Naive thymus-derived CD4-positive, alpha-beta T cell (primary cell): ENCODE measurements at regions not wholly inside any gene's neighbourhood (a gene's known extent, or its start where the extent isn't known, plus 50 kb on each side); places are given as distances from the start of the nearest gene placed in this dataset.

Experiments used
- ATAC-seq: fragments of 150-1000 bp; cut with Tn5 transposase; 2 replicates; pipeline ENCODE4 v1.10.0; 2021; ENCODE audit warnings: mild to moderate bottlenecking, moderate library complexity
- CTCF ChIA-PET: fragments of 350-600 bp; sonication (Branson Sonifier 250); formaldehyde crosslinking; loops from one replicate; lab custom pipeline; 2021; ENCODE audit warnings: antibody characterized with exemption; lab: Charles Lee
- POLR2A ChIA-PET: fragments of 350-600 bp; sonication (Branson Sonifier 250); formaldehyde crosslinking; loops from one replicate; lab custom pipeline; 2021; ENCODE audit warnings: antibody characterized with exemption, inconsistent platforms; lab: Charles Lee
- DNase-seq, 9 donors: peaks; one replicate each; pipeline versions ENCODE4 v3.0.0 to v3.0.0-alpha.2; 2020 to 2022; ENCODE audit warnings: mixed read lengths in 1 of 9
- H3K27ac ChIP-seq: one replicate; pipeline ENCODE4 v1.7.0; 2013; ENCODE audit warnings: mild to moderate bottlenecking, low read depth, low read length, moderate library complexity
- H3K27me3 ChIP-seq, 2 donors: one replicate each; pipeline ENCODE4 v1.7.0; 2013; ENCODE audit warnings: low read length in 2 of 2, mild to moderate bottlenecking in 2 of 2, moderate library complexity in 2 of 2; ENCODE audit not compliant: control insufficient read depth in 2 of 2, insufficient read depth in 2 of 2
- H3K36me3 ChIP-seq, 3 experiments: 1 replicate in 2 of 3; 2 replicates in 1 of 3; pipeline ENCODE4 v1.7.0; 2013; ENCODE audit warnings: low read length in 3 of 3, mild to moderate bottlenecking in 3 of 3, moderate library complexity in 1 of 3; ENCODE audit not compliant: insufficient read depth in 3 of 3, control insufficient read depth in 2 of 3
- H3K4me1 ChIP-seq, 2 donors: one replicate each; pipeline ENCODE4 v1.7.0; 2013; ENCODE audit warnings: low read length in 2 of 2, mild to moderate bottlenecking in 2 of 2, moderate library complexity in 1 of 2; ENCODE audit not compliant: control insufficient read depth in 2 of 2, insufficient read depth in 2 of 2
- H3K4me3 ChIP-seq: 2 replicates; pipeline ENCODE4 v1.7.0; 2013; ENCODE audit warnings: mild to moderate bottlenecking, low read length
- H3K9me3 ChIP-seq, 3 experiments: 1 replicate in 2 of 3; 2 replicates in 1 of 3; pipeline ENCODE4 v1.7.0; 2013; ENCODE audit warnings: low read length in 3 of 3; ENCODE audit not compliant: control insufficient read depth in 2 of 3
- H3K27ac Mint-ChIP-seq, 9 donors: one replicate each; pipeline ENCODE4 v1.8.0; 2020 to 2022; ENCODE audit warnings: mixed read lengths in 9 of 9, mild to moderate bottlenecking in 8 of 9, moderate library complexity in 5 of 9, inconsistent platforms in 2 of 9
- H3K27me3 Mint-ChIP-seq, 5 donors: one replicate each; pipeline ENCODE4 v1.8.0; 2021 to 2022; ENCODE audit warnings: mixed read lengths in 5 of 5, mild to moderate bottlenecking in 1 of 5
- H3K36me3 Mint-ChIP-seq, 5 donors: one replicate each; pipeline ENCODE4 v1.8.0; 2020 to 2022; ENCODE audit warnings: mixed read lengths in 5 of 5, mild to moderate bottlenecking in 3 of 5, inconsistent platforms in 1 of 5
- H3K4me1 Mint-ChIP-seq, 7 donors: one replicate each; pipeline ENCODE4 v1.8.0; 2020 to 2022; ENCODE audit warnings: mixed read lengths in 7 of 7, mild to moderate bottlenecking in 3 of 7, inconsistent platforms in 1 of 7
- H3K4me3 Mint-ChIP-seq, 10 donors: one replicate each; pipeline ENCODE4 v1.8.0; 2020 to 2022; ENCODE audit warnings: mild to moderate bottlenecking in 10 of 10, mixed read lengths in 10 of 10, moderate library complexity in 6 of 10, inconsistent platforms in 2 of 10
- H3K9me3 Mint-ChIP-seq, 11 donors: one replicate each; pipeline ENCODE4 v1.8.0; 2020 to 2022; ENCODE audit warnings: mixed read lengths in 11 of 11, mild to moderate bottlenecking in 4 of 11, inconsistent platforms in 1 of 11, moderate library complexity in 1 of 11
- intact Hi-C, 2 donors: fragments of 100-400 bp; cut with micrococcal nuclease; formaldehyde crosslinking; loops; one replicate each; pipeline ENCODE4 v1.15.1; 2023

- ChIA-PET POLR2A (no interaction called here), CTCF (no interaction called here)
- Mint-ChIP-seq H3K27ac (no peak overlapping the region), H3K9me3 (peaks cover 0 to 22% (median 7%) of the 10 kb centered on the region in 11 donors), H3K4me1 (no peaks in the 10 kb centered on the region), H3K4me3 (no peak overlapping the region), H3K27me3 (no peaks in the 10 kb centered on the region), H3K36me3 (no peaks in the 10 kb centered on the region)
- Histone ChIP-seq H3K27ac (no peak overlapping the region), H3K4me3 (no peak overlapping the region), H3K36me3 (no peaks in the 10 kb centered on the region), H3K27me3 (no peaks in the 10 kb centered on the region), H3K9me3 (no peaks in the 10 kb centered on the region), H3K4me1 (no peaks in the 10 kb centered on the region)
- intact Hi-C loops = no loop called here
- ATAC-seq (no peak), DNase-seq (no peak)
Observed at GRCh38 chr6:50301307-50301706, 251.6 kb upstream of the DEFB112 start.

GRCh38 chr6:50305660-50306059, 255.9 kb upstream of the DEFB112 start:
- CTCF ChIA-PET = no interaction called here
- no peaks in the 10 kb centered on the region for H3K36me3 Mint-ChIP-seq
- ATAC-seq = no peak

GRCh38 chr6:50318536-50318935, 268.8 kb upstream of the DEFB112 start:
- no peak overlapping the region for H3K27ac ChIP-seq
- H3K9me3 ChIP-seq = peaks cover 0 to 3% (median 0%) of the 10 kb centered on the region in 3 experiments
- H3K4me1 ChIP-seq = no peaks in the 10 kb centered on the region
- no peak overlapping the region for H3K27ac Mint-ChIP-seq
- ATAC-seq = no peak
- H3K36me3 ChIP-seq = no peaks in the 10 kb centered on the region
- H3K36me3 Mint-ChIP-seq = no peaks in the 10 kb centered on the region
- H3K4me1 Mint-ChIP-seq = no peaks in the 10 kb centered on the region
- no peaks in the 10 kb centered on the region for H3K27me3 ChIP-seq
- intact Hi-C loops = no loop called here
- H3K4me3 Mint-ChIP-seq = no peak overlapping the region
- ChIA-PET CTCF (no interaction called here), POLR2A (no interaction called here)
- no peaks in the 10 kb centered on the region for H3K27me3 Mint-ChIP-seq
- H3K9me3 Mint-ChIP-seq = peaks cover 0 to 14% (median 2%) of the 10 kb centered on the region in 11 donors
- no peak overlapping the region for H3K4me3 ChIP-seq
- no peak for DNase-seq

More at GRCh38 chr6:50305660-50306059, 255.9 kb upstream of the DEFB112 start:
- H3K36me3 ChIP-seq = no peaks in the 10 kb centered on the region
- POLR2A ChIA-PET = no interaction called here
- H3K4me1 Mint-ChIP-seq = no peaks in the 10 kb centered on the region
- H3K27ac Mint-ChIP-seq = no peak overlapping the region
- no peak for DNase-seq
- no peak overlapping the region for H3K4me3 Mint-ChIP-seq
- H3K9me3 Mint-ChIP-seq = peaks cover 0 to 33% (median 7%) of the 10 kb centered on the region in 11 donors
- no peaks in the 10 kb centered on the region for H3K27me3 ChIP-seq
- no peaks in the 10 kb centered on the region for H3K9me3 ChIP-seq
- H3K4me3 ChIP-seq = no peak overlapping the region
- H3K27ac ChIP-seq = no peak overlapping the region
- no peaks in the 10 kb centered on the region for H3K27me3 Mint-ChIP-seq
- H3K4me1 ChIP-seq = no peaks in the 10 kb centered on the region
- intact Hi-C loops = no loop called here

GRCh38 chr6:50330347-50330746, 280.6 kb upstream of the DEFB112 start:
- Mint-ChIP-seq H3K36me3 (no peaks in the 10 kb centered on the region), H3K27ac (no peak overlapping the region), H3K9me3 (peaks cover 3 to 18% (median 7%) of the 10 kb centered on the region in 11 donors), H3K4me1 (no peaks in the 10 kb centered on the region), H3K4me3 (no peak overlapping the region), H3K27me3 (no peaks in the 10 kb centered on the region)
- ATAC-seq (no peak), DNase-seq (no peak)
- no peaks in the 10 kb centered on the region for H3K4me1 ChIP-seq
- no peak overlapping the region for H3K27ac ChIP-seq
- no peak overlapping the region for H3K4me3 ChIP-seq
- H3K9me3 ChIP-seq = no peaks in the 10 kb centered on the region
- no peaks in the 10 kb centered on the region for H3K27me3 ChIP-seq
- POLR2A ChIA-PET = no interaction called here
- H3K36me3 ChIP-seq = no peaks in the 10 kb centered on the region
- CTCF ChIA-PET = no interaction called here
- intact Hi-C loops = no loop called here

- ChIA-PET CTCF (no interaction called here), POLR2A (no interaction called here)
- no peaks in the 10 kb centered on the region for H3K4me1 Mint-ChIP-seq
- H3K27me3 Mint-ChIP-seq = no peaks in the 10 kb centered on the region
- H3K9me3 ChIP-seq = no peaks in the 10 kb centered on the region
- H3K36me3 ChIP-seq = no peaks in the 10 kb centered on the region
- H3K27me3 ChIP-seq = no peaks in the 10 kb centered on the region
- no peak overlapping the region for H3K27ac Mint-ChIP-seq
- ATAC-seq (no peak), DNase-seq (no peak)
- peaks cover 2 to 18% (median 6%) of the 10 kb centered on the region in 11 donors for H3K9me3 Mint-ChIP-seq
- H3K27ac ChIP-seq = no peak overlapping the region
- no peaks in the 10 kb centered on the region for H3K36me3 Mint-ChIP-seq
- no peaks in the 10 kb centered on the region for H3K4me1 ChIP-seq
- intact Hi-C loops = no loop called here
- no peak overlapping the region for H3K4me3 Mint-ChIP-seq
- H3K4me3 ChIP-seq = no peak overlapping the region
Observed at GRCh38 chr6:50330963-50331362, 281.2 kb upstream of the DEFB112 start.

GRCh38 chr6:50333696-50334095, 284.0 kb upstream of the DEFB112 start:
- no peaks in the 10 kb centered on the region for H3K4me1 Mint-ChIP-seq
- H3K36me3 Mint-ChIP-seq = no peaks in the 10 kb centered on the region
- H3K27ac Mint-ChIP-seq = no peak overlapping the region
- no peaks in the 10 kb centered on the region for H3K27me3 ChIP-seq
- H3K4me3 Mint-ChIP-seq = no peak overlapping the region
- ChIA-PET POLR2A (no interaction called here), CTCF (no interaction called here)
- DNase-seq = no peak
- H3K4me3 ChIP-seq = no peak overlapping the region
- intact Hi-C loops = no loop called here
- no peak overlapping the region for H3K27ac ChIP-seq
- H3K9me3 ChIP-seq = no peaks in the 10 kb centered on the region
- no peaks in the 10 kb centered on the region for H3K4me1 ChIP-seq
- H3K36me3 ChIP-seq = no peaks in the 10 kb centered on the region
- no peak for ATAC-seq
- H3K27me3 Mint-ChIP-seq = no peaks in the 10 kb centered on the region
- H3K9me3 Mint-ChIP-seq = peaks cover 0 to 17% (median 0%) of the 10 kb centered on the region in 11 donors

GRCh38 chr6:50337532-50338122, 287.9 kb upstream of the DEFB112 start:
- H3K9me3 ChIP-seq = no peaks in the 10 kb centered on the region
- ChIA-PET POLR2A (no interaction called here), CTCF (no interaction called here)
- intact Hi-C loops = no loop called here
- Mint-ChIP-seq H3K27me3 (no peaks in the 10 kb centered on the region), H3K36me3 (no peaks in the 10 kb centered on the region), H3K27ac (no peak overlapping the region), H3K9me3 (peaks cover 0 to 17% (median 0%) of the 10 kb centered on the region in 11 donors), H3K4me1 (no peaks in the 10 kb centered on the region), H3K4me3 (no peak overlapping the region)
- no peaks in the 10 kb centered on the region for H3K27me3 ChIP-seq
- H3K4me1 ChIP-seq = no peaks in the 10 kb centered on the region
- H3K27ac ChIP-seq = no peak overlapping the region
- DNase-seq (no peak), ATAC-seq (no peak)
- H3K4me3 ChIP-seq = no peak overlapping the region
- no peaks in the 10 kb centered on the region for H3K36me3 ChIP-seq
